ENCODE measurements at regions not wholly inside any gene's neighbourhood (a gene's known extent, or its start where the extent isn't known, plus 50 kb on each side); places are given as distances from the start of the nearest gene placed in this dataset.

- Histone ChIP-seq H3K18ac (ENCODE audit: low read depth, low read length) (no peak overlapping the region), H3K4me2 (ENCODE audit: low read depth, low read length) (no peak overlapping the region), H4K5ac (ENCODE audit: low read depth, low read length) (no peak overlapping the region), H2BK5ac (ENCODE audit: low read depth, low read length, poor library complexity, severe bottlenecking) (no peak overlapping the region), H4K20me1 (ENCODE audit: insufficient read depth, low read length) (no peaks in the 10 kb centered on the region), H3K4me3 (ENCODE audit: insufficient read depth, low read depth, low read length) (no peak overlapping the region), H2AFZ (replicated peaks; ENCODE audit: low read length, poor library complexity) (no peak overlapping the region), H4K91ac (ENCODE audit: insufficient read depth, low read depth, low read length) (no peak overlapping the region), H2BK120ac (ENCODE audit: low read depth, low read length) (no peak overlapping the region), H3K4me1 (ENCODE audit: control insufficient read depth, insufficient read depth, low read length) (no peaks in the 10 kb centered on the region), H2BK15ac (ENCODE audit: low read depth, low read length) (no peak overlapping the region), H3K27me3 (ENCODE audit: control insufficient read depth, insufficient read depth, low read length) (no peaks in the 10 kb centered on the region), H3K4ac (ENCODE audit: low read depth, low read length) (no peak overlapping the region), H3K9ac (ENCODE audit: low read depth, low read length) (no peak overlapping the region), H3K56ac (ENCODE audit: extremely low read depth, insufficient read depth, low read length) (no peak overlapping the region), H3K23ac (ENCODE audit: low read depth, low read length) (no peak overlapping the region), H2AK9ac (replicated peaks; ENCODE audit: low read depth, low read length, poor library complexity) (no peak overlapping the region), H3K79me1 (ENCODE audit: low read depth in 1 of 2, low read length in 2 of 2) (no peaks in the 10 kb centered on the region), H3K36me3 (ENCODE audit: control insufficient read depth, insufficient read depth, low read length) (no peaks in the 10 kb centered on the region), H3K27ac (ENCODE audit: insufficient read depth, low read length) (no peak overlapping the region), H3K9me3 (ENCODE audit: control insufficient read depth, insufficient read depth, low read length) (peaks cover 34% of the 10 kb centered on the region), H3K9me1 (ENCODE audit: insufficient read depth, low read length) (no peaks in the 10 kb centered on the region), H2BK20ac (ENCODE audit: low read depth, low read length) (no peak overlapping the region), H4K8ac (ENCODE audit: low read depth in 2 of 2, low read length in 2 of 2) (no peak overlapping the region), H2AK5ac (ENCODE audit: low read depth, low read length) (no peak overlapping the region), H3K14ac (replicated peaks; ENCODE audit: low read depth, low read length) (no peak overlapping the region)
- DNase-seq, result no peak
- dilution Hi-C loops (cut with HindIII; ENCODE audit: low sequenced_read_pairs, unreplicated experiment) (no loop called here), intact Hi-C loops (cut with micrococcal nuclease) (no loop called here), in situ Hi-C loops (cut with MboI; ENCODE audit: low sequenced_read_pairs) (no loop called here)
- ATAC-seq (ENCODE audit: low read depth), result no peak
- WGBS, 2 experiments (ENCODE audit: extremely low coverage in 2 of 2, insufficient read length in 1 of 2), result no CpG with 5 or more reads among the region's 7 CpGs
- BruUV-seq (replicated peaks), result no TSS peak
- no peak for TF ChIP-seq USF2 (IDR thresholded peaks at IDR 0.05; ENCODE audit: low read depth, low read length)
- TF ChIP-seq RAD21 (IDR thresholded peaks at IDR 0.05; ENCODE audit: low read length), result no peak
- TF ChIP-seq MAFK (IDR thresholded peaks at IDR 0.05; ENCODE audit: low read depth, low read length), result no peak
- no peak for TF ChIP-seq CHD1 (IDR thresholded peaks at IDR 0.05; ENCODE audit: low read depth, low read length)
- TF ChIP-seq BHLHE40 (IDR thresholded peaks at IDR 0.05; ENCODE audit: low read depth, low read length), result no peak
- no peak for TF ChIP-seq RFX5 (IDR thresholded peaks at IDR 0.05; ENCODE audit: low read depth, low read length)
- no peak for TF ChIP-seq RCOR1 (IDR thresholded peaks at IDR 0.05; ENCODE audit: insufficient replicate concordance, low read length)
- TF ChIP-seq NFE2L2 (IDR thresholded peaks at IDR 0.05; ENCODE audit: low read depth, low read length), result no peak
- TF ChIP-seq POLR2A (IDR thresholded peaks at IDR 0.05; ENCODE audit: low read depth, low read length), result no peak
- no peak for TF ChIP-seq SMC3 (IDR thresholded peaks at IDR 0.05; ENCODE audit: low read depth, low read length)
- CTCF ChIA-PET, result no interaction called here
- POLR2A ChIA-PET (ENCODE audit: unreplicated experiment), result no interaction called here
Measured at GRCh38 chr14:98725191-98725590, 546.8 kb downstream of the BCL11B start.

All from IMR-90 (cell line).